Esophagus muscularis mucosa (tissue), 3 donors: ENCODE measurements at regions not wholly inside any gene's neighbourhood (a gene's known extent, or its start where the extent isn't known, plus 50 kb on each side); places are given as distances from the start of the nearest gene placed in this dataset.

ENCODE experiments used
- CTCF ChIP-seq, 3 experiments: fragments of 200-600 bp in 2 of 3; fragments of 450-650 bp in 1 of 3; sonication (generic) in 2 of 3; IDR thresholded peaks; one replicate each; pipeline ENCODE4 v1.5.1; 2017 to 2019; ENCODE audit warnings: antibody characterized with exemption in 3 of 3, mild to moderate bottlenecking in 2 of 3, moderate library complexity in 1 of 3
- POLR2A ChIP-seq: fragments of 450-650 bp; IDR thresholded peaks from one replicate; pipeline ENCODE4 v1.6.1; 2017; ENCODE audit warnings: antibody characterized with exemption, moderate library complexity, mild to moderate bottlenecking, low read depth

GRCh38 chr10:125423569-125423968 is 259.4 kb downstream of the TEX36 start:
- no peak for TF ChIP-seq CTCF (IDR thresholded peaks at IDR 0.05)
- no peak for TF ChIP-seq POLR2A
